ENCODE measurements at regions not wholly inside any gene's neighbourhood (a gene's known extent, or its start where the extent isn't known, plus 50 kb on each side); places are given as distances from the start of the nearest gene placed in this dataset.
"Not testable (repeated sequence)": the region's sequence is repeated elsewhere in the genome, so short reads cannot be mapped to it uniquely, and the experiment has no call there.

DNA sequence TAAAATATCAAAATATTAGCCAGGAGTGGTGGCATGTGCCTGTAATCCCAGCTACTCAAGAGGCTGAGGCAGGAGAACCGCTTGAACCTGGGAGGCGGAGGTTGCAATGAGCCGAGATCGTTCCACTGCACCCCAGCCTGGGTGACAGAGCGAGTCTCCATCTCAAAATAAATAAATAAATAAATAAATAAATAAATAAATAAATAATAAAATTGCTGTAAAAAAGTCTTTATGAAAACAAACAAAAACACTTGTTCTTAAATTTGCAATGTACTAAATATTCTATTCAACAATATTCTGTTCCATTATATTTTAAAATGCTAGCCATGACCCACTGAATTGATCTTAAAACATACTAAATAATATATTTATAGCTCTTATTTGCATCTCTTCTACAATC lies 632.3 kb upstream of the RGS18 start:
- TF ChIP-seq, protein P1, sequence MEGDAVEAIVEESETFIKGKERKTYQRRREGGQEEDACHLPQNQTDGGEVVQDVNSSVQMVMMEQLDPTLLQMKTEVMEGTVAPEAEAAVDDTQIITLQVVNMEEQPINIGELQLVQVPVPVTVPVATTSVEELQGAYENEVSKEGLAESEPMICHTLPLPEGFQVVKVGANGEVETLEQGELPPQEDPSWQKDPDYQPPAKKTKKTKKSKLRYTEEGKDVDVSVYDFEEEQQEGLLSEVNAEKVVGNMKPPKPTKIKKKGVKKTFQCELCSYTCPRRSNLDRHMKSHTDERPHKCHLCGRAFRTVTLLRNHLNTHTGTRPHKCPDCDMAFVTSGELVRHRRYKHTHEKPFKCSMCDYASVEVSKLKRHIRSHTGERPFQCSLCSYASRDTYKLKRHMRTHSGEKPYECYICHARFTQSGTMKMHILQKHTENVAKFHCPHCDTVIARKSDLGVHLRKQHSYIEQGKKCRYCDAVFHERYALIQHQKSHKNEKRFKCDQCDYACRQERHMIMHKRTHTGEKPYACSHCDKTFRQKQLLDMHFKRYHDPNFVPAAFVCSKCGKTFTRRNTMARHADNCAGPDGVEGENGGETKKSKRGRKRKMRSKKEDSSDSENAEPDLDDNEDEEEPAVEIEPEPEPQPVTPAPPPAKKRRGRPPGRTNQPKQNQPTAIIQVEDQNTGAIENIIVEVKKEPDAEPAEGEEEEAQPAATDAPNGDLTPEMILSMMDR (optimal IDR thresholded peaks at IDR 0.05 in 1 of 3, IDR thresholded peaks at IDR 0.05 in 1 of 3, conservative IDR thresholded peaks at IDR 0.05 in 1 of 3; ENCODE audit: extremely low read depth in 1 of 3, insufficient read depth in 2 of 3, low read length in 3 of 3), result not testable (repeated sequence)
- TF ChIP-seq EZH2 (IDR thresholded peaks at IDR 0.05; ENCODE audit: low read length), result not testable (repeated sequence)

All from keratinocyte (primary cell).